HG03354 (cell line): ENCODE measurements at regions not wholly inside any gene's neighbourhood (a gene's known extent, or its start where the extent isn't known, plus 50 kb on each side); places are given as distances from the start of the nearest gene placed in this dataset.
A peak's percentile ranks its signal among the peaks of the same experiment; 100 is the strongest.

ENCODE experiments used
- ATAC-seq: cut with Tn5 transposase; IDR thresholded peaks from one replicate; pipeline ENCODE4 v1.9.1; 2021; ENCODE audit warnings: mild to moderate bottlenecking; ENCODE audit not compliant: unreplicated experiment, poor library complexity, severe bottlenecking

DNA sequence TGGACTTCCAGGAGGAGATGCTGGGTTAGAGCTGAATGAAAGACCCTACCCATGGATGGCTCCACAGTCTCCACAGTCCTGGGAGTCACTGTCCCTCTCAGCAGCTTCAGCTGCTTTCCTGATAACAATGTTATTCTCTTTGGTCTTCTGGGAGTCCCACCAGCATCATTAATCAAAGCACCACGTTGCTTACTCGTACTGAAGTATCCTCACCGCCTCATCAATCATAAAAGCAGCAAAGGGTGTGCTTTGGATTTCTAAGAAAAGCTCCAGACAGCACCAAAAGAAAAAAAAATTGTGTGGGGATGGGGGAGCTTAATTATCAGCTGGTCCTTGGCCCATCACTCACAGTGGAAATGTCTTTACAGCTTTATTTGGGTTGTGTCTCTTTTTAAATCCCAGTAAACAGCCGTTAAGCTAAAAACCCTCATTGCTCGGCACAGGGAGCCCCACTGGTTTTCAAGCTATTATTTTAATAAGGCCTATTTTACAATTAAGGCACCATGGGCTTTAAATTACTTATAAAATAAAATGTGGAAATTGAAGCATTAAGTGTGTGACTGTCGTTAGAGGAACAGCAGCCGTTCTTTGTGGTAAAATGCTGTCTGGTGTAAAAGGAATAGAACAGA, 538.0 kb downstream of the EBF1 start:
- ATAC-seq, result no peak

DNA sequence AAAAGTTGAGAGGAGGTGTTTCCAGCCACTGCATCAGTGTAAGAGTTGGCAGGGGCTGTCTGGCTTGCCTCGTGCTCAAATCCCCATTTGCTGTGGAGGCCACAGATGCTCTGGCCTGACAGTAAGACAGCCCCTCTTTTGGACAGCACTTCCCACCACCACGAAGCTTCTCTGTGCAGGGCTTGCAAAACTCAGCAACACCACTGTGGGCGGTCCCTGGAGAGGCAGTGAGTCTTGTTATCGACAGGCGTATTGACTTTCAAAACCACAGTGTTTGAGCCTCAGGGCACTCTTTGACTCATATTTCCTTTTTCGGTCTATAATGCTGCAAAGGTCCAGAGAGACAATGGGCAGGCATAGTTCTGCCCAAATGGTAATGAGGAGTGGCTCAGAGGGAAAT, 539.5 kb downstream of the EBF1 start:
- peak; percentile 97 for ATAC-seq

DNA sequence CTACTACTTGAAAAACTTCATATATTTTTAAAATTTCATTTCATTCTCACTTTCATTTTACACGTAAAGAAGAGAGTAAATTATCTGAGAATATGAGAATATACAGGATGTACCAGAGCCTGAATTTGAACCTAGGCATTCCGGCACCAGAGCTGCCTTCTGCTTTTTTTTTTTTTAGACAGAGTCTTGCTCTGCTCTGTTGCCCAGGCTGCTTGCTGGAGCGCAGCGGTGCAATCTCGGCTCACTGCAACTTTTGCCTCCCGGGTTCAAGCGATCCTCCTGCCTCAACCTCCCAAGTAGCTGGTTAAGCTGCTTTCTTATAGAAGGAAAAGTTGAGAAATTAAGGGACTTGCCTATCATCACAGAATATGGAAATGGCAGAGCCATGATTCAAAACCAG, 540.1 kb downstream of the EBF1 start:
- ATAC-seq, result peak; percentile 58

DNA sequence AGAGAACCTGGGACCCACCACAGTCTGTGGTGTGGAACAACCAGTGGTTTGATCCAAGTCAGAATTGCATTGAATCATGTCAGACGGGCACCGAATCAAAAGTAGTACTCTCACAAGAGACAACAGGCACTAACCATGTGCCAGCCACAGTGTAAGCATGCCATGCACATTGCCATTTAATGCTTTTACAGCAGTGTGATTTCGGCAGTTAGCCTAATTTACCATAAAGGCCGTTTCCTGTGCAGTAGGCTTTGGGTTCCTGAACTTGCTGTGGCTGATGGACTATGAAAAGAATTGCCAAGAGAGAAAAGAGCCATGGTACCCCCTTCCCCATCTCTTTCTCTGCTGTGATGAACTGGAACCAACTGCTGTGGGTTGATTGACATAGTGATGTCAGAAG, 540.6 kb downstream of the EBF1 start:
- no peak for ATAC-seq

DNA sequence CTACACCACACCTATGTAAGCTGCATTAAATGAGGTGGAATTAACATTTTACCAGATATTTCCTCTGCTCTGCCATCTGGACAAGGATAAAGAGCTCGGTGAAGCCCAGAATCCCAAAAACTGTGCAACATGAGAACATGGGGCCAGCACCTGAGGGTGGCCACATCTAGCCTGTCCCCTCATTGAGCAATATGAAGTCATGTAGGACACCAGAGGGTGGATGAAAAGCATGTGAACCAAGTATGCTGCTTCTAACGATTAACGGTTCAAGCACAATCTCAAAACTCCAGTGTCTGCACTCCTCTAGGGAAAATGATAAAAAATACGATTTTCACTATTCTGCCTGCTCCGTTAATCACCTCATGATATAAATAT, 545.8 kb downstream of the EBF1 start:
- no peak for ATAC-seq

DNA sequence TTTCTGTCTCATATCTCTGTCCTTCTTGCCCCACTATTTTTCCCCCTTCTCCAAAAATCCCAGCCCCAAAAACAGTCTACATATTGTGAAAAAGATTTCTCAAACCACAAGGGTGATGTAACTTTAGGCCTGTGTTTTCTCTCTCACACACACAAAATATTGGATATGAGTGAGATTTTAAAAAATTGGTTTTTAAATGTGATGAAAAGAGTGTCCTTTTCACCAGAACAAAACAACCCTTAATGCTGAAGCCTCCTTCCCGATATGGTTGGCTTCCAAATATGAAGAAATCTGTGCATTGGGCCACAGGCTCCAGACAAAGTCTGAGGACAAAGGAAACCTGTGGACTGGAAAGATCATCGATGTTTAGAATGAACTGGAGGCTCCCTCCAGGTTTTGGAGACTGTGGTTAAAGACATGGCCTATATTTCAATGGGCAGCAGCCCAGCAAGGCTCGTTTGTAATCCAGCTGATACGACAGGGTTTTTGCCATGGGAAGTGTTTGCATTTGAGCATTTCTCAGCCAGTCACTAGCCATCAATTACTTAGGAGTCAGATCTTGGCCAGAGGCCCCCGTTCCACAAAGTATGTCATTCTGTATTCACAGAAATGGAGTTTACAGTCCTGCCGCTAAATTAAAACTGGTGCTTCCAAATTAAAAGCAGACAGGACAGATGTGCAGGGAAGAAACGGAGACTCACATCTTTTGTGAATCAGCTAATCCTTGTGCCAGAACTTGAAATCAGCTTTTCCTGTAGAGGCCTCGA, 546.3 kb downstream of the EBF1 start:
- no peak for ATAC-seq

DNA sequence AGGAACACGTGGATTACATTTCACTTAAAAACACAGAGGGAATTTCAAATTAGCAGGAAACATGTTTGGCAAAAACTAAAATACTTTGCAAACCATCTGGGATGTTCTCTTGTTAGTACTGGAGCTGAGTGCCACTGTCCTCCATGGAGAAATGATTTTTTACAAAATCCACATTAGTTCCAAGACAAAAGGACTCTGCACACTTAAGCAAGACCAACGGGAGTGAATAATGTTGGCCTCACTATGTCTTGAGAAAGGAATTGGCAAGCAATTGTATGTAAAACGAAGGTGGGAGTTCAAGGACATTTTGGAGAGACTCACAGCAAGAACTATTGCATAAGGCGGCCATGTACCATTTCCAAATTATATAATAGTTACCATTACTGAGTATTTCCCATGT, 547.5 kb downstream of the EBF1 start:
- no peak for ATAC-seq

DNA sequence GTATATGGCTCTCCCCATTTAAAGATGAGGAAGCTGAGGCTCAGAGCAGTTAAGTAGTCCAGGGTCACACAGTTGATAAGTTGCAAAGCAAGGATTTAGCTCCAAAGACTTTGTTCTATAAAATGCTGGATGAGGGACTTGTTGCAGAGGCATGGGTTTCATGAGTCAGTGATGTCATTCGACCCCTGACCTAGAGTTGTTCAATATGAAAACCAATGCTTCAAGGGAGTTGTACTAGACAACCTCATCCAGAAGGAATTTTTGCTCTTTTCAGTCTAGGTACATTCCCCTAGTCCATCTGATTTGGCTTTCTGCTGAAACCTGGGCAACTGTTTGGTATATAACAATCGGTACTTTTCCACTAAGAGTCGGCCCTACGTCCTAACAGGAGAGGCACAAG, 550.4 kb downstream of the EBF1 start:
- ATAC-seq, result no peak

DNA sequence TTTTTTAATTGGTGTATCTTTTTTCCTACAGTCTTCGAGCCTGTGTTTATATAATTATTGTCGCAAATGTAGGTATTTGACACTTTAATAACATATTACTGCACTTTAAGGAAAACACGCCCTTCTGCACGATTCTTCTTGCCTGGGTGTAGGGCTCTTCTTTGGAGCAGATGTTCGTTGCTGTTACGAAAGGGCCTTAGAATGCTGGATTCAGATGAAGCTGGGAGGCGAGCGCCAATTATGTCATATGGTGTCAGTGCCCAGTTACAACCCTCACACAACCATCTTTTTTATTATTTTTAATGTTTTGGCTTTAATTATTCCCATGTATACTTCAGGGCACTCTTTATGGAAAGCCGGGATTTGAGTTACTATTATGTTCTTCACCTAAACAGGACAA, 553.0 kb downstream of the EBF1 start:
- ATAC-seq, result no peak

DNA sequence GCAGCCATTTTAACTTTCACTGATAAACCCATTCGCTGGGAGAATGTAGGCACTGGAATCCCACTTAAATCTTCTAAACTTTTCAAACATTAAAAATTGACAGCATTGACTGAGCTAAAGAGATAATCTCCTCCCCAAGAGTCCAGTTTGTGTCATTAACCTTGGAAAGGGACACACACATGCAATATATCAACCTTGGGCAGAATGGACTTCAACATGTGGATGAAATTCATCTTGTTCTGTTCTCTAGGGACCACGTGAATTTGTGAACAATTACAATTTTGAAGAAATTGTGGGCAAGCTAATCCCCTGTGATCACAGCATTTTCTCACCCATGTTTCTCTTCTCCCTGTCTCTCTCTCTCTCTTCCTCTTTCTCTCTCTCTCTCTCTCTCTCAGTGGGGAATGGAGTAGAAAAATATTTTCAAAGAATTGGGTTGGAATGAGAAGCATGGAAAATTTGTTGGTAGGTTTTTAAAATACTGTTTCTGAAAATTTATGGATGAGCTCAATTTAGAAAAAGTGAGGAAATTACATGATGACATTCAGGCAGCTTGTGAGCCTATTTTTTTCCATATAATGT, 553.7 kb downstream of the EBF1 start:
- ATAC-seq, result no peak

DNA sequence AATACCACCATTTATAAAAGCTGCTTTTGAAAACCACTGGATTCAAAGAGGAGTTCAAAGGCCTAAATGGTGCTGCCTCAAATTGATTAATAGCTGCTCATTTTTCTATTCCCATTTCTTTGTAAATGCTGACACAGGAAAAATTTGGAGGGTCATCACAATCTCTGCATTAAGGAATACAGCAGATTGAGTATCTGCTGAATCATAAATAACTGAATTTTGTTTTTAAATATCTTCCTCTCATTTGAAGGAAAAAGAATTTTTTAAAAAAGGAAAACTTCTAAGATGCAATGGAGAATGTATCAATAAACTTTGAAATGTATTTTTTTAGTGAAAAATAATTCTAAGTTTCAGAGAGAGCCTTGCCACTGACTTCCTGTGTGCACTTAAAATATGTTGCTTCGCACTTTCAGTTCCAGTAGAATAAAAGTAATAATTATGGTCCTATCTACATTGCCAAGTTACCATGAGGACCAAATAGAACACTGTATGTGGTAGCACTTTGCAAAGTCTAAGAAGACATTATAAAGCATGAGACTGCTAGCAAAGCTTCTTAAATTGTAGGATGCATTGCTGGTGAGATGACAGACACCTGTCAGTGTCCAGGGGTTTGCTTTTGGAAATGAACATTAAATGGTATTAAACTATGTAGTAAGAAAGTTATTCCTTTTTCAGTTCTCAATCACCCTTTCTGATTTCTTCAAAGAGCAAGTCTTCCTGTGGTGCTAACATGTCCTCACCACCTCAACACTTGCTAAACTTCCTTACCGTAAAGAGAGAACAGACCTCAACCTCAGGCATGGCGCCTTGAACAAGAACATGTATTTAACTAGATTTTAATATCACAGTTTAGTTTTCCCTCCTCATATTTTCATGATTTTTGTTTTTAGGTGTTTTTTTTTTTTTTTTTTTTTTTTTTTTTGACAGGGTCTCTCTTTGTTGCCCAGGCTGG, 555.1 kb downstream of the EBF1 start:
- no peak for ATAC-seq

DNA sequence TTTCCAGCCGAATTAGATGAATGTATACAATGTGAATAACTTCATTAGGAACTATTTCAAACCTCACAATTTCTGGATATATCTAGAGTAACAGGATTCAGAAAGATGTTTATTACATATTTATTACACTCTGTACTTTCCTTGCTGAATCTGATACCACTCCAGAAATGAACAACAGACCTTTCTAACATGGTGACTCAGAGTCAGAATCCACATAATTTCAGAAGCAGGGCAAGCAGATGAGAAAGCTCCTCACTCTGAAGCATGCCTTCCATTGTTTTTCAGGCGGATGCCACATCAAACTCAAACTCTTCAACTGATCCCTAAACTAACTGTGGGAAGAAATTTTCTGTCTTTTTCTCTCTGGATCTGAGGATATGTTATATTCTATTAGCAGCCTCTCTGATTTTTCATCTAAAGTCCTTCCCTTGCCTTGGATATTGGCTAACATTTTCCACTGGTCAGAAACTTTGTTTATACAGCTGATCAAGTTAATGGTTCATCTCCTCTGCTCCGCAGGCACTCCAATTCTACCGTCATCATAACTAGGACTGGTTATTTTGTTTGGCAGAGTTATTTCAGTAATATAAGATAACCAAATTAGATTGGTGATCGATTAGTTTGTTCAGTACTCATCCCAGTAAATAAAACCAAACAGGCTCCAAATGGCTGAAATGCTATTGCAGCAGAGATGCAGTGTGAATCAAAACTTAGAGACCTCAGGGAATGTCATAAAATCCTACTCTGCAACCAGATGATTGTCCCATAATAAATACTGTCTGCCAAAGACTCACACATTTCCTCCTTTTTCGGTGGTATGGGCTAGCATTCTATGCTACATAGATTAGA, 556.0 kb downstream of the EBF1 start:
- no peak for ATAC-seq

DNA sequence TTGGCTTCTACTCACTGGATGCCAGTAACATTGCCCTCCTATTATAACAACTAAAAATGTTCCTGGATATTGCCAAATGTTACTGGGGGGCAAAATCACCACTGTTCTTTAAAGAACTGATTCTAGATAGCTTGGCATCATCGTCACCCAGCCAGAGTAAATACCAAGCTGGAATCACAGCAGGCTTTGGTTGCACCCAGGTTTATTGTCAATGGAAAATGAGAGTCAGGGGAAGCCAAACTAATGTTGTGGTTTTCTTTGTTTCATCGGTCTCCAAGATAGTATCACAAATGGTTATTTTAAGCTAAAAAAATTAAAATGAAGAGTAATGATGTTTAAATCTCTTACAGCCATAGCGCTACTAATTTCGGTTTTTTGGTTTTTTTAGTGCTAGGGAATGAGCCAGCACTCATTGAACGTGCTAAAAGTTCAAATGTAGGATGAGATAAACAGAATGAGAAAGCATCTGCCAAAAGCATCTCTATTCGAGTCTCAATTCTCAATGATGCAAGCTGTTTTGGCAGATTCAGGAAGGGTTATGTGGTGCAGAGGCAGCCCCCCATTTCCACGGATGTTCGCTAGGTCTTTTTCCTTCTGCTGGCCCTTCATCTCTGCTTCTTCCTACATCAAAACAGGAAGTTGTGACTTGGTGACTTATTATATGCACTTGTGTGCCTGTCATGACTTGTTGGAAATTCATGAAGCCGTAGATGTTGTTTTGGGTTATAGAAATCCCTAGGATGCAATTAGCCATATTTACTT, 558.0 kb downstream of the EBF1 start:
- no peak for ATAC-seq

DNA sequence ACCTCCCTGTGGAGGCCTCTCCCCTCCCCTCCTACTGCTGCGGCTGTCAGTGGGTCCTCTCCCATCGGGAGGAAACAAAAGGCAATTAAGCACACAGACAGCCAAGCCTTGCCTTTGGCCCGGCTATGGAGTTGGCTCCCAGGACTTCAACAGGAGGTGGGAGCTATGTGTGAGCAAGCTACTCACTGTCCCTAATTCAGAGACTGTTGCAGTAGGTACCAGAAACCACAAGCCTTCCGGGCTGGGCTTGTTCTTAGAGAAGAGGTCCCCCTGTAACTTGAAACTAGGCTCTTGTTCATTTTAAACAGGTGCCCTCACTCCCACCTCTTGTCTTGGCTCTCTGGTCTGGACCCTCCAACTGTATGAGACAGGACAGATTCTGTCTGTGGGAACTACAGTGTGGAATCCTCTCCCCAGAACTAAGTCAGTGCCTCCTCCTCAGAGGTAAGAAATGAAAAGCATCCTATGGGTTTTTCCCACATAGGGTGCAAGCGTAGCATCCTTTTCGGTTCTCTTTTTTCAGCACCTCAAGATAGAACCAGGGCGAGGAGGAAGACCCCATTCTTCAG, 561.1 kb downstream of the EBF1 start:
- no peak for ATAC-seq

DNA sequence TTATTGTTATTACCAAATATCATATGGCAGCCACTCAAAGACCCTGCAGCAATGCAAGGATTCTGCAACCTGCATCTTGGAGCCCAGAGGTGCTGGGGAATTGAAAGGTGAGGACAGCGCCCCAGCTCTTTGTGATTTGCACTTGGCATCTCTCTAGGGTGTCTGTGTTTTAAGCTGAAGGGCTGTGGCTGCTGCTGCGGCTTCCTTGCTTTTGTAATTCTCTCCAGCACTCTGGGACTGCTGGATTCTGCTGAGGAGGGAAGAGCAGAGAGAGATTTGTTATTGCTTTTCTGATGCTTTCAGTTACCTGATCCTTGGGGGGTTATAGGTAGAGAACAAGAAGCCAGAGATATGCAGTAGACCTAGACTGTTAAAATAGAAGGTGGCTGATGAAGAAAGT, 562.4 kb downstream of the EBF1 start:
- ATAC-seq, result no peak

DNA sequence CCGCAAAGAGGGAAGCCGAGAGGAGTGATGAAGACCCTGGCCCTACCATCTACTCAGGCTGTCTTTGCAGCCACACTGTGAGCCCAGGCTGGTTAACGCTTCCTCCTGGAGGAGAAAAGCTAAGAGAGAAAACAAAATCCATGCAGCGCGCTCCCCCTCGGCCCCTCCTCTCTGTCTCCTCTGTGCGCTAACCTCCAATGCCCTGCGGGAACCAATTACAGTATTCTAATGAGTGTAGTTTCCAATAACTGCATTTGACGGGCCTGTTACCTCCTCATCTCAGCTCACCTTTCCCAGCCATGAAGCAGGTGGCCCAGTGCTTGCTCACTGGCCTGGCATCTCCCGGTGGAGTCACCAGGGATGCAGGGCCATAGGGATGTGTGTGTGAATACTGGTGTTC, 565.5 kb downstream of the EBF1 start:
- ATAC-seq, result no peak

DNA sequence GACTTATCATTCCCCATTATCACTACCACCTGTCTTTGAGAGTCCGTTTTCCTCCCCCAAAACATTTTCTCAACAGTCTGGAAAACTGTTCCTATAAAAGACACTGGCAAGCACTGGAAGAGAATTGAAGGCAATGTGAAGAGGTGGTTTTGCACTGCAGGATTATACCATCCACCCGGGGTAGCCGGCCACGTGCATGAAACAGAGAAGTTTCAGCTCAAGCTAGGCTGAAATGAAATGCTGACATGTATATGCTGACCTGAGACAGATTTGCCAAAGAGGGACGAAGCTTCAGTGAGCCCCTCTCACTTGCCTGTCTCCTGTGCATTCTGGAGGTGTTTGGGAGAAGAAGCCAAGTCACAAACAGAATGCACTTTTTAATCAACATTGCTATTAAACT, 567.0 kb downstream of the EBF1 start:
- no peak for ATAC-seq

DNA sequence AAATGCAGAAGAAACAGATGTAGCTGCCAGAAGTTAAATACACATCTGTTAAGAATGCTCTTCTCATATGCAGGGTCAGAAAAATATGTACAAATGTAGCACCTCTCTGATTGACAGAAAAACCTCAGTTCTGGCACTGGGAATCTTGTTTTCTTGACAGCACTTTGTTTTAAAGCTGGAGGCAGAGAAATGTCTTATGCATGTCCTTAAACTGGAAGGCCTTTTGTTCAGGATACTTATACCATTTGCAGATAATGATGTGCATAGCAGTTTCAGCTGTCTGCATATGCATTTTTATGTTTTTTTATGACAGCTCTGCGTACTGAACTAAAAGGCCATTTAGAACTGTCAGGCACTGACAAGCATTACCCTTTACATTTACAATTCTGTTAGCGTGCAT, 567.9 kb downstream of the EBF1 start:
- no peak for ATAC-seq
